ENCODE measurements at regions not wholly inside any gene's neighbourhood (a gene's known extent, or its start where the extent isn't known, plus 50 kb on each side); places are given as distances from the start of the nearest gene placed in this dataset.
"Not testable (repeated sequence)": the region's sequence is repeated elsewhere in the genome, so short reads cannot be mapped to it uniquely, and the experiment has no call there.

DNA sequence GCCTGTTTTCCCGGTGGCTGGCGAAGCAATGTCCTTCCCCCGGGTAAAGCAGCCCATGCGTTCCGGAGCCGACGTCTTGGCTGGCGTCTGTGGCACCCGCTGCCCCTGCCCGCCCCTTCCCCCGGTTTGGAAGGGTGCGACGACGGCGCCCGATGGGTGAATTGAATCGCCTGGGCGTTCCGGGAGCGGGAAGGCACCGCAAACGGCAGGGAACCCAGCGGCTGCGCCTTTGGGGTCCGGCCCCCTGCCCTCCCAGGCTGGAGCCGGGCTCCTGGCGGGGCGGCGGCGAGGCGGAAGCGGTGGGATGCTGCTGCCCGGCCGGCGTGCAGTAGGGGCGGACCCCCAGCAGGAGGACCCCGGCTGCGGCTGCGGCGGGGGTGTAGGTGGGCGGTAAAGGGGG is 123.6 kb upstream of the RHOU start:
- WGBS, 2 donors, result 95% methylated on average over 19 of the region's 41 CpGs; no CpG with 5 or more reads in 1 of the 2 donors
- H3K9me3 ChIP-seq (ENCODE audit: control insufficient read depth, low read length); intact Hi-C loops (cut with DNase I); DNase-seq; H3K27me3 ChIP-seq (ENCODE audit: control insufficient read depth in 1 of 2, insufficient read depth in 2 of 2, low read length in 1 of 2); H3K36me3 ChIP-seq (ENCODE audit: control insufficient read depth in 1 of 2, insufficient read depth in 2 of 2, low read length in 1 of 2); H3K27ac ChIP-seq (ENCODE audit: low read depth in 1 of 2, low read length in 2 of 2); ATAC-seq (ENCODE audit: low FRiP score); H3K4me1 ChIP-seq (ENCODE audit: control insufficient read depth in 1 of 2, insufficient read depth in 2 of 2, low read length in 2 of 2); H3K4me3 ChIP-seq (ENCODE audit: low read length in 2 of 2): not testable (repeated sequence)

DNA sequence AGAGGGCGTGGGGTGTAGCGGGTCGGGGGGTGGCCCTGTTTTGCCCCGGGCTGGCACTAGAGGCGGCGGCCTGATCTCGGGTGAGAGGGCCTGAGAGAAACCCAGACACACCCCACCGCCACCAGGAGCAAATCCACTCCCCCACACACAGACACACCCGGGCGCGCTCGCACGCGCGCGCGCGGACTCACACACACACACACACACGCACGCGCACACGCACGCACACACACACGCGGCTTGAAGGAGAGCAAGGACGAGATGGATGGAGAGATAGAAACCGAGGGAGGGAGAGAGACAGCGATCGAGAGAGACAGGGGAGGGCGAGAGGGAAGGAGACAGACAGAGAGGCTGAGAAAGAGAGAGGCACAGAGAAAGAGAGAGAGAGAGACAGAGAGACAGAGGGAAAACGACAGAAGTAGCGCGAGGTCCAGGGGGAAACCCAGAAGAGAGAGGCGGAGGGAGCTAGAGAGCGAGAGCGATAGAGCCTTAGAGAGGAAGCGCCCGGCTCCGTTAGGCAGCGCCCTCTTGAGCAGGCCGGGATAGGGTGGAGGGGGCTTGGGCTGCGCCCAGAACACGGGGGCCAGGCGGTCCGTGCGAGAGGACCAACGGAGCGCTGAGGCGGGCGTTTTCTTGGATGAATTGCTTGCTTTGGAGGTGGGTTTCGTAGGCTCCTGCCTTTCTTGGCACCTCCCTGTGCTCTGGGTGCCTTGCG is 113.1 kb upstream of the RHOU start:
- H3K9me3 ChIP-seq (ENCODE audit: control insufficient read depth, low read length); H3K4me1 ChIP-seq (ENCODE audit: control insufficient read depth in 1 of 2, insufficient read depth in 2 of 2, low read length in 2 of 2); ATAC-seq (ENCODE audit: low FRiP score); H3K27ac ChIP-seq (ENCODE audit: low read depth in 1 of 2, low read length in 2 of 2); intact Hi-C loops (cut with DNase I); H3K4me3 ChIP-seq (ENCODE audit: low read length in 2 of 2); H3K27me3 ChIP-seq (ENCODE audit: control insufficient read depth in 1 of 2, insufficient read depth in 2 of 2, low read length in 1 of 2); H3K36me3 ChIP-seq (ENCODE audit: control insufficient read depth in 1 of 2, insufficient read depth in 2 of 2, low read length in 1 of 2): not testable (repeated sequence)
- DNase-seq, result peak in 1 of 2 donors; percentile 74
- 92% methylated on average over 20 of the region's 52 CpGs; no CpG with 5 or more reads in 1 of the 2 donors for WGBS, 2 donors

DNA sequence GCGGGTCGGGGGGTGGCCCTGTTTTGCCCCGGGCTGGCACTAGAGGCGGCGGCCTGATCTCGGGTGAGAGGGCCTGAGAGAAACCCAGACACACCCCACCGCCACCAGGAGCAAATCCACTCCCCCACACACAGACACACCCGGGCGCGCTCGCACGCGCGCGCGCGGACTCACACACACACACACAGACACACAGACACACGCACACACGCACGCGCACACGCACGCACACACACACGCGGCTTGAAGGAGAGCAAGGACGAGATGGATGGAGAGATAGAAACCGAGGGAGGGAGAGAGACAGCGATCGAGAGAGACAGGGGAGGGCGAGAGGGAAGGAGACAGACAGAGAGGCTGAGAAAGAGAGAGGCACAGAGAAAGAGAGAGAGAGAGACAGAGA is 108.8 kb upstream of the RHOU start:
- DNase-seq; H3K36me3 ChIP-seq (ENCODE audit: control insufficient read depth in 1 of 2, insufficient read depth in 2 of 2, low read length in 1 of 2); H3K4me1 ChIP-seq (ENCODE audit: control insufficient read depth in 1 of 2, insufficient read depth in 2 of 2, low read length in 2 of 2); intact Hi-C loops (cut with DNase I); H3K9me3 ChIP-seq (ENCODE audit: control insufficient read depth, low read length); H3K27ac ChIP-seq (ENCODE audit: low read depth in 1 of 2, low read length in 2 of 2); H3K4me3 ChIP-seq (ENCODE audit: low read length in 2 of 2); H3K27me3 ChIP-seq (ENCODE audit: control insufficient read depth in 1 of 2, insufficient read depth in 2 of 2, low read length in 1 of 2); ATAC-seq (ENCODE audit: low FRiP score): not testable (repeated sequence)
- 94% methylated on average over 20 of the region's 30 CpGs; no CpG with 5 or more reads in 1 of the 2 donors for WGBS, 2 donors

DNA sequence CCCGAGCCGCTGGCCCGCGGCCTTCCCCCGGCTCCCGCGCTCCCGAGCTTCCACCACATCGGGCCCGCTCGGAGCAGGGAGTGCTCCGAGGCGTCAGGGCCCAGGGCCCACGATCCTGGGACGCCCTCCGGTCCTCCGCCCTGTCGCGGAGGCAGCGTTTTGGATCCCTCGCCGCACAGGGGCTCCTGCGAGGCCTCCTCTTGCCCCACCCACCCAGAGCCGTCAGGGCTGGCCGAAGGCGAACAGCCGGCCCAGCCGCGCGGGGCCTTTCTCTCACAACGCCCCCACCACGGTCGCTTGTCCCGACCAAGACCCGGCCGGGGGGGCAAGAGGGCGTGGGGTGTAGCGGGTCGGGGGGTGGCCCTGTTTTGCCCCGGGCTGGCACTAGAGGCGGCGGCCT is 102.4 kb upstream of the RHOU start:
- 81% methylated on average over 18 of the region's 42 CpGs; no CpG with 5 or more reads in 1 of the 2 donors for WGBS, 2 donors
- intact Hi-C loops (cut with DNase I), result not testable (repeated sequence)

DNA sequence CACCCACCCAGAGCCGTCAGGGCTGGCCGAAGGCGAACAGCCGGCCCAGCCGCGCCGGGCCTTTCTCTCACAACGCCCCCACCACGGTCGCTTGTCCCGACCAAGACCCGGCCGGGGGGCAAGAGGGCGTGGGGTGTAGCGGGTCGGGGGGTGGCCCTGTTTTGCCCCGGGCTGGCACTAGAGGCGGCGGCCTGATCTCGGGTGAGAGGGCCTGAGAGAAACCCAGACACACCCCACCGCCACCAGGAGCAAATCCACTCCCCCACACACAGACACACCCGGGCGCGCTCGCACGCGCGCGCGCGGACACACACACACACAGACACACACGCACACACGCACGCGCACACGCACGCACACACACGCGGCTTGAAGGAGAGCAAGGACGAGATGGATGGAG is 100.0 kb upstream of the RHOU start:
- DNase-seq, result peak; percentile 88 to 91
- intact Hi-C loops (cut with DNase I); H3K4me1 ChIP-seq (ENCODE audit: control insufficient read depth in 1 of 2, insufficient read depth in 2 of 2, low read length in 2 of 2); ATAC-seq (ENCODE audit: low FRiP score); H3K27ac ChIP-seq (ENCODE audit: low read depth in 1 of 2, low read length in 2 of 2); H3K9me3 ChIP-seq (ENCODE audit: control insufficient read depth, low read length); H3K36me3 ChIP-seq (ENCODE audit: control insufficient read depth in 1 of 2, insufficient read depth in 2 of 2, low read length in 1 of 2); H3K27me3 ChIP-seq (ENCODE audit: control insufficient read depth in 1 of 2, insufficient read depth in 2 of 2, low read length in 1 of 2); H3K4me3 ChIP-seq (ENCODE audit: low read length in 2 of 2): not testable (repeated sequence)
- 39 to 50% methylated on average over 33 to 40 of the region's 40 CpGs for WGBS, 2 donors

More for the DNA sequence above, 102.4 kb upstream of the RHOU start:
- not testable (repeated sequence) for H3K9me3 ChIP-seq (ENCODE audit: control insufficient read depth, low read length); ATAC-seq (ENCODE audit: low FRiP score); H3K36me3 ChIP-seq (ENCODE audit: control insufficient read depth in 1 of 2, insufficient read depth in 2 of 2, low read length in 1 of 2); H3K27me3 ChIP-seq (ENCODE audit: control insufficient read depth in 1 of 2, insufficient read depth in 2 of 2, low read length in 1 of 2); H3K27ac ChIP-seq (ENCODE audit: low read depth in 1 of 2, low read length in 2 of 2); H3K4me3 ChIP-seq (ENCODE audit: low read length in 2 of 2); H3K4me1 ChIP-seq (ENCODE audit: control insufficient read depth in 1 of 2, insufficient read depth in 2 of 2, low read length in 2 of 2)
- peak in 1 of 2 donors; percentile 80 for DNase-seq

DNA sequence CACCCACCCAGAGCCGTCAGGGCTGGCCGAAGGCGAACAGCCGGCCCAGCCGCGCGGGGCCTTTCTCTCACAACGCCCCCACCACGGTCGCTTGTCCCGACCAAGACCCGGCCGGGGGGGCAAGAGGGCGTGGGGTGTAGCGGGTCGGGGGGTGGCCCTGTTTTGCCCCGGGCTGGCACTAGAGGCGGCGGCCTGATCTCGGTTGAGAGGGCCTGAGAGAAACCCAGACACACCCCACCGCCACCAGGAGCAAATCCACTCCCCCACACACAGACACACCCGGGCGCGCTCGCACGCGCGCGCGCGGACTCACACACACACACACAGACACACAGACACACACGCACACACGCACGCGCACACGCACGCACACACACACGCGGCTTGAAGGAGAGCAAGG is 97.8 kb upstream of the RHOU start:
- H3K4me3 ChIP-seq (ENCODE audit: low read length in 2 of 2), result peak overlapping the region in 1 of 2 donors; percentile 28
- intact Hi-C loops (cut with DNase I); H3K27me3 ChIP-seq (ENCODE audit: control insufficient read depth in 1 of 2, insufficient read depth in 2 of 2, low read length in 1 of 2); H3K9me3 ChIP-seq (ENCODE audit: control insufficient read depth, low read length); H3K27ac ChIP-seq (ENCODE audit: low read depth in 1 of 2, low read length in 2 of 2); ATAC-seq (ENCODE audit: low FRiP score); H3K4me1 ChIP-seq (ENCODE audit: control insufficient read depth in 1 of 2, insufficient read depth in 2 of 2, low read length in 2 of 2); H3K36me3 ChIP-seq (ENCODE audit: control insufficient read depth in 1 of 2, insufficient read depth in 2 of 2, low read length in 1 of 2): not testable (repeated sequence)
- peak in 1 of 2 donors; percentile 76 for DNase-seq
- WGBS, 2 donors, result 14% methylated on average over 15 of the region's 39 CpGs; no CpG with 5 or more reads in 1 of the 2 donors

DNA sequence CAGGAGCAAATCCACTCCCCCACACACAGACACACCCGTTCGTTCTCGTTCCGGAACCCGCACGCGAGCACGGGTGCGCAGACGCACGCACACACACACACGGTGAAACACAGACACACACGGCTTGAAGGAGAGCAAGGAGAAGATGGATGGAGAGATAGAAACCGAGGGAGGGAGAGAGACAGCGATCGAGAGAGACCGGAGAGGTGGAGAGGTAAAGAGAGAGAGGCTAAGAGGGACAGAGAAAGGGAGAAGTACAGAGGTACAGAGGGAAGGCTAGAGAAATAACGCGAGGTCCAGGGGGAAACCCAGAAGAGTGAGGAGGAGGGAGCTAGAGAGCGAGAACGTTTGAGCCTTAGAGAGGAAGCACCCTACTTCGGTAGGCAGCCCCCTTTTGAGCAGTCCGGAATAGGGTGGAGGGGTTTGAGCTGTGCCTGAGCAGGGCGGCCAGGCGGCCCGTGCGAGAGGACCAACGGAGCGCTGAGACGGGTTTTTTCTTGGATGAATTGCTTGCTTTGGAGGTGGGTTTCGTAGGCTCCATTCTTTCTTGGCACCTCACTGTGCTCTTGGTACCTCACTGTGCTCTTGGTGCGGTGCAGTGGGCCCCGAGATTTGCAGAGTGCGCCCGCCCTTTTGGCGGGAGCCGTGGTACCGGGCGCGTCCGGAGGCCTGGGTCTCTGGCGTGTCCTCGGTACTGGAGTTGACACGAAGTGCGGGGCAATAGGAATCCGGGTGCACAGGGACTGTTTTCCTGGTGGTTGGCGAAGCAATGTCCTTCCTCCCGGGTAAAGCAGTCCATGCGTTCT is 88.4 kb upstream of the RHOU start:
- no peaks in the 10 kb centered on the region for H3K36me3 ChIP-seq (ENCODE audit: control insufficient read depth in 1 of 2, insufficient read depth in 2 of 2, low read length in 1 of 2)
- WGBS, 2 donors, result 1% methylated on average over 49 of the region's 49 CpGs
- H3K9me3 ChIP-seq (ENCODE audit: control insufficient read depth, low read length), result no peaks in the 10 kb centered on the region
- DNase-seq (peak; percentile 67 to 82), ATAC-seq (ENCODE audit: low FRiP score) (peak; percentile 88)
- intact Hi-C loops (cut with DNase I), result no loop called here
- peak overlapping the region; percentile 43 for H3K4me3 ChIP-seq (ENCODE audit: low read length in 2 of 2)
- H3K4me1 ChIP-seq (ENCODE audit: control insufficient read depth in 1 of 2, insufficient read depth in 2 of 2, low read length in 2 of 2), result no peaks in the 10 kb centered on the region
- no peaks in the 10 kb centered on the region for H3K27me3 ChIP-seq (ENCODE audit: control insufficient read depth in 1 of 2, insufficient read depth in 2 of 2, low read length in 1 of 2)
- no peak overlapping the region for H3K27ac ChIP-seq (ENCODE audit: low read depth in 1 of 2, low read length in 2 of 2)

DNA sequence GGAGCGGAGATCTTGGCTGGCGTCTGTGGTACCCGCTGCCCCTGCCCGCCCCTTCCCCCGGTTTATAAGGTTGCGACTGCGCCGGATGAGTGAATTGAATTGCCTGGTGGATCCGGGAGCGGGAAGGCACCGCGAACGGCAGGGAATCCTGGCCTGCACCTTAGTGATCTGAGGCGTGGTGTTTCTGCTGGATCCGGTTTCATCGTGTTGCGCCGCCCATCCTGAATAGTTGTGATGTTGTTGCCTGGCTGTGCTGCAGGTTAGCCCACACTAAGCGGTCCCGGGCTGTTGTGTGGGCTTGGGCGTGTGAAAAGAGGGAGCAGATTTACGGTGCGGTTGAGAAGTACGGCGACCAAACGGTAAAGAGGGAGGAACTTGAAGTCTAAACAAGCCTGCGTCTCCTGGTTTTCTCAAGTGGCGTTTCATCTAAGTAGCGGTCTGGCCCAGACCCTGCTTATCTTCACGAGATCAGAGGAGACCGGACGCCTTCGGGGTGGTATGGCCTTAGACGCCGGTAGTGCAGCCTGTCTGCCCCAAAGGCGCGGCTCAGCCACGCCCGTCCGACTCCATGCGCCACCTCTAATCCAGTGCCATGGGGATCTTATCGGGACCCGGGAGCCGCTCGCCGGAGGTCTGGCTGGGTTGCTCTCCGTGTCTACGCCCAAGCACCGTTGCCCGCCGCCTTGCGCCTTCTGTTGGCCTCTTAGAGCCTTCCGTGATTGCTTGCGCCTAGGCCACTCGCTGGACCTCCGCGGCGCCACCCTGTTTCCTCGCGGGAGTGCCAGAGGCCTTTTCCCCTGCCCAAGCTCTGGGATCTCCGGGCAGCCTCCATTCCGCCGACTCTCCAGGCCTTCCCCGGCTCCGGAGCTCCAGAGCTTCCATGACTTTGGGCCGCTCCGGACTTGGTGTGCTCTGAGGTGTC is 87.5 kb upstream of the RHOU start:
- WGBS, 2 donors, result 3 to 4% methylated on average over 66 to 67 of the region's 67 CpGs
- Histone ChIP-seq H3K4me1 (ENCODE audit: control insufficient read depth in 1 of 2, insufficient read depth in 2 of 2, low read length in 2 of 2) (no peaks in the 10 kb centered on the region), H3K36me3 (ENCODE audit: control insufficient read depth in 1 of 2, insufficient read depth in 2 of 2, low read length in 1 of 2) (no peaks in the 10 kb centered on the region), H3K4me3 (ENCODE audit: low read length in 2 of 2) (peak overlapping the region; percentile 43), H3K27ac (ENCODE audit: low read depth in 1 of 2, low read length in 2 of 2) (peak overlapping the region in 1 of 2 donors; percentile 4), H3K9me3 (ENCODE audit: control insufficient read depth, low read length) (no peaks in the 10 kb centered on the region), H3K27me3 (ENCODE audit: control insufficient read depth in 1 of 2, insufficient read depth in 2 of 2, low read length in 1 of 2) (no peaks in the 10 kb centered on the region)
- intact Hi-C loops (cut with DNase I), result no loop called here
- ATAC-seq (ENCODE audit: low FRiP score), result peak; percentile 84
- DNase-seq, result peak; percentile 66 to 84
